ENCODE measurements at regions not wholly inside any gene's neighbourhood (a gene's known extent, or its start where the extent isn't known, plus 50 kb on each side); places are given as distances from the start of the nearest gene placed in this dataset.

GRCh38 chr2:81481242-81481993 is 1176.9 kb upstream of the LRRTM1 start (continued):
- TF ChIP-seq DMBX1 (CRISPR knock-in tag; IDR thresholded peaks at IDR 0.05; ENCODE audit: borderline replicate concordance) (no peak), ZNF146 (CRISPR knock-in tag; IDR thresholded peaks at IDR 0.05; ENCODE audit: unreplicated experiment) (no peak), MYC (IDR thresholded peaks at IDR 0.05; ENCODE audit: low read depth, low read length) (peak; percentile 57), MYC (CRISPR knock-in tag; IDR thresholded peaks at IDR 0.05; ENCODE audit: borderline replicate concordance, low read depth) (no peak), POLR2G (IDR thresholded peaks at IDR 0.05; ENCODE audit: low read depth, low read length) (peak; percentile 86), ZZZ3 (IDR thresholded peaks at IDR 0.05) (no peak), ZNF239 (CRISPR knock-in tag; IDR thresholded peaks at IDR 0.05) (no peak), CBX5 (IDR thresholded peaks at IDR 0.05; ENCODE audit: borderline replicate concordance, low read depth) (0 out of 2 replicates have a peak, but pooled peaks have one; percentile 16), CREM (IDR thresholded peaks at IDR 0.05; ENCODE audit: low read depth) (peak; percentile 69), THAP7 (CRISPR knock-in tag; IDR thresholded peaks at IDR 0.05) (no peak), BRD4 (IDR thresholded peaks at IDR 0.05) (no peak), ZBTB17 (CRISPR knock-in tag; IDR thresholded peaks at IDR 0.05) (peak; percentile 57; the same call in 1 of the 2 replicates), REST (IDR thresholded peaks at IDR 0.05; ENCODE audit: borderline replicate concordance) (peak; percentile 30; the same call in 1 of the 2 replicates), REST (CRISPR knock-in tag; IDR thresholded peaks at IDR 0.05; ENCODE audit: low read depth) (no peak), ZNF830 (CRISPR knock-in tag; IDR thresholded peaks at IDR 0.05) (no peak), ELF2 (CRISPR knock-in tag; IDR thresholded peaks at IDR 0.05) (peak; percentile 92)
- TF ChIP-seq, protein P1, sequence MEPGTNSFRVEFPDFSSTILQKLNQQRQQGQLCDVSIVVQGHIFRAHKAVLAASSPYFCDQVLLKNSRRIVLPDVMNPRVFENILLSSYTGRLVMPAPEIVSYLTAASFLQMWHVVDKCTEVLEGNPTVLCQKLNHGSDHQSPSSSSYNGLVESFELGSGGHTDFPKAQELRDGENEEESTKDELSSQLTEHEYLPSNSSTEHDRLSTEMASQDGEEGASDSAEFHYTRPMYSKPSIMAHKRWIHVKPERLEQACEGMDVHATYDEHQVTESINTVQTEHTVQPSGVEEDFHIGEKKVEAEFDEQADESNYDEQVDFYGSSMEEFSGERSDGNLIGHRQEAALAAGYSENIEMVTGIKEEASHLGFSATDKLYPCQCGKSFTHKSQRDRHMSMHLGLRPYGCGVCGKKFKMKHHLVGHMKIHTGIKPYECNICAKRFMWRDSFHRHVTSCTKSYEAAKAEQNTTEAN (CRISPR knock-in tag; IDR thresholded peaks at IDR 0.05) = no peak
- TF ChIP-seq, protein P2, sequence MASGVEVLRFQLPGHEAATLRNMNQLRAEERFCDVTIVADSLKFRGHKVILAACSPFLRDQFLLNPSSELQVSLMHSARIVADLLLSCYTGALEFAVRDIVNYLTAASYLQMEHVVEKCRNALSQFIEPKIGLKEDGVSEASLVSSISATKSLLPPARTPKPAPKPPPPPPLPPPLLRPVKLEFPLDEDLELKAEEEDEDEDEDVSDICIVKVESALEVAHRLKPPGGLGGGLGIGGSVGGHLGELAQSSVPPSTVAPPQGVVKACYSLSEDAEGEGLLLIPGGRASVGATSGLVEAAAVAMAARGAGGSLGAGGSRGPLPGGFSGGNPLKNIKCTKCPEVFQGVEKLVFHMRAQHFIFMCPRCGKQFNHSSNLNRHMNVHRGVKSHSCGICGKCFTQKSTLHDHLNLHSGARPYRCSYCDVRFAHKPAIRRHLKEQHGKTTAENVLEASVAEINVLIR (CRISPR knock-in tag; IDR thresholded peaks at IDR 0.05) = peak; percentile 13; the same call in 1 of the 2 replicates
